ENCODE measurements at regions not wholly inside any gene's neighbourhood (a gene's known extent, or its start where the extent isn't known, plus 50 kb on each side); places are given as distances from the start of the nearest gene placed in this dataset.

DNA sequence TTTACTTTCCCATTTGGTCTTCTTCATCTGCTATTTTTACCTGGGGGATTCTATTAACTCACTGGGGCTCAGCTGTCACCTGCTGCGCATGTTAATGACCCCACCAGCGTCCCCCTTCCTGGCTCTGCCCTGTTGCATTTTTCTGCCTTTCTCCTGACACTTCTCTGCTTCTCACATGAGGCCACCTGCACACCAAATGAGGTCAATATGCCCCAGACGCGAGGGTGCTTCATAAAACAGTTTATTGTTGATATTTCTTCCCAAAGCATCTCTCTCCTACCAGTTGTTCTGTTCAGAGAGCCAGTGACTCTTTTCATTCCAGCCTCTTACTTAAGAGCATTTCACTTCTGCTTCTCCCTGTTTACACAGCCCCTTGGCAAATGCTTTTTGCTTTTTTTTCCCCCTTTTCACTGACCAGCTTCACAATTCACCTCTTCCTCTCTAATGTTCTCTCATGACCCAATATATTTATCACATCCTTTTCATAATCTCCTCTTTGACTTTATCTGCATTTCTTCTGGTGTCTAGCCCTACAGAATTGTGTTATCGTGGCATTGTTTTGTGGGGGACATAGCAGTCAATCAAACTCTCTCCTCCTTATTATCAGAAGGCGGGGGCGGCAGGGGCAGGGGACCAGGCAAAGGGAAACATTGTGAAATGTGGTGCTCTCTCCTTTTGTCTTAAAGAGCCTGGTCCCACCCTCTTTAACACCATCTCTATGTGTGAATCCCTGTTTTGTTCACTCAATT, 545.8 kb upstream of the CITED2 start:
- DNase-seq (ENCODE audit: low read depth): no peak

GRCh38 chr6:139919107-139920026, 544.9 kb upstream of the CITED2 start:
- DNase-seq (ENCODE audit: low read depth): no peak

DNA sequence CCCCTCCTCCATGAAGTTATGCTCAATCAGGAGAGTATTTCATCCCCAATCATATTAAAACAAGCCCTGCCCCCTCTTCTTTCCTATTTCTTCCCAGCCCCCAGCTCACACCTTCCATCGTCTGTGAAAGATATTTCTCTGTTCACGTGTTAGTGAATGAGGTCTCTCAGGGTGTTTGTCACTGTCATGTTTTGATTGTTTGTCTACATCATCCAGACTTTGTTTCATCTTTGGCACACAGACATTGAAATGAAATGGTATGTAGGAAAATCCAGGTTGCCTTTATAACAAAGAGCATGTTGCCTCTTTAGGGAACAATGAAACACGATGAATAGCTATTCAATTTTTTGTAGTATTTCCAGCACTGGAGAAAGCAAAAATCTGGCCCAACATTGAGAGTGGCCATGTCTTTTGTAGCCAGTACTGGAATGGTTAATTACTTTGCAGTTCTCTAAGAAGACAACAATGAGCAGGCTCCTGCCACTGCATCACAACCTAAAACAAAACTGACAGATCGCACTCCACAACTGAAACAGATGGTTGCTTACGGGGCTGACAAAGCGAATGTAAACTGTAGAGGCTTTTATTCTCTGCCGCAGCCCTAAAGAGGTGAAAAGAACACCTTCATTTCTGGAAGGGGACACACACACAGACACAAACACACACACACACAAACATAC, 543.6 kb upstream of the CITED2 start:
- no peak for DNase-seq (ENCODE audit: low read depth)

- DNase-seq (ENCODE audit: low read depth): no peak
Measured at GRCh38 chr6:139914910-139915309, 540.5 kb upstream of the CITED2 start.

DNA sequence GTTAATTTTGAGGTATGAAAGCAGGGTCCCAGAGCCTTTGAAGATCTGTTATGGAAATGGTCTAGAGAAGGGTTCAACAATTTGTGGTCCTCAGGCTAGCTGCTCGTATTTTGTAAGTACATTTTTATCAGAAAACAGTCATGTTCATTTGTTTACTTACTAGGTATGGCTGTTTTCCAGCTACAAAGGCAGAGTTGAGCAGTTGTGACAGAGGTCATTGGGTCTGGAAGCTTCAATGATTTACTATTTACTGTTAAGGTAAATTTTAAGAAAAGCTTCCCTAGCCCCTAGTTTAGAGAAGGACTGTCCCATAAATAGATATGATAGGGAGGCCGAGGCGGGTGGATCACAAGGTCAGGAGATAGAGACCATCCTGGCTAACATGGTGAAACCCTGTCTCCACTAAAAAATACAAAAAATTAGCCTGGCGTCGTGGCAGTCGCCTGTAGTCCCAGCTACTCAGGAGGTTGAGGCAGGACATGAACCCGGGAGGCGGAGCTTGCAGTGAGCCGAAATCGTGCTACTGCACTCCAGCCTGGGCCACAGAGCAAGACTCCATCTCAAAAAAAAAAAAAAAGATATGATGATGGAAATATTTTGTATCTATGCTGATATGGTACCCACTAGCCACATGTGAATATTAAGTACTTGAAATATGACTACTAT, 538.4 kb upstream of the CITED2 start:
- DNase-seq (ENCODE audit: low read depth): no peak

GRCh38 chr6:139909992-139910391, 535.5 kb upstream of the CITED2 start:
- no peak for DNase-seq (ENCODE audit: low read depth)

GRCh38 chr6:139905404-139906052, 531.1 kb upstream of the CITED2 start:
- no peak for DNase-seq (ENCODE audit: low read depth)

DNA sequence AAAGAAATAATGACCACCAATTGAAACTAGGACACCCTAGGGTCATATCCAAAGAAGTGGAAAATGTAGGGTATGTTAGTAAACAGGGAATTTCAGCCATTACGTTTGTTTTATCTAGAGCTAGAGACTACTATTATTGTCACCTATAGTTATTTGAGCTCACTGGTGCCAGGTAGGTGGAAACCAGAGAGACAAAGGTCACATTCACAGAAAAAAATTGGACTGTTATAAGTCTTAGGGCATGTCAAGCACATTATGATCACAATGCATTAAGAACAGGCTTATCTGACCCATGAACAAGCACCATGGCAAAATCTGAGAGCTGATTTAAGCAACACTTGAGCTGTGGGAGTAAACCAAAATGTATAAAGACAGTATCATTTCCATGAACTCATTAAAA, 530.1 kb upstream of the CITED2 start:
- no peak for DNase-seq (ENCODE audit: low read depth)

GRCh38 chr6:139904158-139904533, 529.7 kb upstream of the CITED2 start:
- no peak for DNase-seq (ENCODE audit: low read depth)

GRCh38 chr6:139903411-139904157, 529.1 kb upstream of the CITED2 start:
- no peak for DNase-seq (ENCODE audit: low read depth)

- no peak for DNase-seq (ENCODE audit: low read depth)
Measured at GRCh38 chr6:139895205-139895793, 520.9 kb upstream of the CITED2 start.

DNA sequence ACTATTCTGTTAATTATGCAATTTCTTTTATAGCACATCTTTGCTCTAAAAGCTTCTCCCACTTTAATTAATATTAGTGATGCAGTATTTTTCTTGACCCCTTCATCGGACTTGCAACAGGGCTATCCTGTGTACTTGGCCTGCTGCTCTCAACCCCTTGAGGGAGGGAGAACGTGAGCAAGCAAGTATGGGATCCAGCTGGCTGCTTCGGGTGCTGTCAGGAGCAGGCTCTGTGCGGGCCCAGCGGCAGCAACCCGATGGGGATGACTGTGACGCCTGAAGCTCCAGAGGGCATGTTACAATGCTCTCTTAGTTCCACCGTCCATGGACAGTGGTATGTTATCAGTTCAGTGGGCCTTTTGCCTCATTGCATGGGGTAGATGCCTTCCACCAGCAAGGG, 519.8 kb upstream of the CITED2 start:
- DNase-seq (ENCODE audit: low read depth): no peak

- no peak for DNase-seq (ENCODE audit: low read depth)
Measured at GRCh38 chr6:139891471-139891870, 517.0 kb upstream of the CITED2 start.

GRCh38 chr6:139888681-139889122, 514.3 kb upstream of the CITED2 start:
- no peak for DNase-seq (ENCODE audit: low read depth)

- no peak for DNase-seq (ENCODE audit: low read depth)
Measured at GRCh38 chr6:139887275-139887674, 512.8 kb upstream of the CITED2 start.

DNA sequence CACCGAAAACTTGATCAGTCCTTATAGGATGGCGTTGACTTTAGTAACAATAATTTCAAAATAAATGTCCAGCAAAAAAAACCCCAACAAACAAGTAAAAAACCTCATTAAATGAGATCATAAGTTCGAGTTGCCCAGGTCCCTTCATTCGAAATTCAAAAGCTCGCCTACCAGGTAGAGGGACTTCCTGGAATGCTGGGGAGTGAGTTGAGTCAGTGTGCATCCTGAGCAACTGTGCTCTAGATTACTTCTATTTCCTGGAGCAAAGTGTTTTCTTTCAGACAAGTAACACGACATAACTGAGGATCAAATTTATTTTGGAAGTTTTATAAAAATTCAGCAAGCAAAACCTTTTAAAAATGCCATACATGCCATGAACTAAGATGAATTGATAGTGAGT, 511.9 kb upstream of the CITED2 start:
- no peak for DNase-seq (ENCODE audit: low read depth)

- no peak for DNase-seq (ENCODE audit: low read depth)
Measured at GRCh38 chr6:139885909-139886308, 511.5 kb upstream of the CITED2 start.

DNA sequence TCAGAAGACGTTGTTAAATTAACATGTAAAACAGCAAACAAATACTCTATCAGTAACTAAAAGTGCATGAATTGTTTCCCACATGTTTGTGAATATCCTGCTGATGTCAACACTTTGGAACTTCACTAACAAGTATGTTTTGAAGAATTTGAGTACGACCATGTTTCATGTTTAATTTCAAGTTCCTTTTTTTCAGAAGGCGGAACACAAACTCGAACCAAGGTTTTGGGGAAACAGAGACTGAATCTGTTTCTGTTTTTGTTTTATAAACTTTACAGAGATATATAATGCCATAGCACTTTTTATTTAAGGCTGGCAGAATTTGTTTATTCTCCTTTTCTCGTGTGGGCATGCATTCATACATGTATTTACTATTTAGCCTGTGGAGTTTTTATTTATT, 509.3 kb upstream of the CITED2 start:
- no peak for DNase-seq (ENCODE audit: low read depth)

DNA sequence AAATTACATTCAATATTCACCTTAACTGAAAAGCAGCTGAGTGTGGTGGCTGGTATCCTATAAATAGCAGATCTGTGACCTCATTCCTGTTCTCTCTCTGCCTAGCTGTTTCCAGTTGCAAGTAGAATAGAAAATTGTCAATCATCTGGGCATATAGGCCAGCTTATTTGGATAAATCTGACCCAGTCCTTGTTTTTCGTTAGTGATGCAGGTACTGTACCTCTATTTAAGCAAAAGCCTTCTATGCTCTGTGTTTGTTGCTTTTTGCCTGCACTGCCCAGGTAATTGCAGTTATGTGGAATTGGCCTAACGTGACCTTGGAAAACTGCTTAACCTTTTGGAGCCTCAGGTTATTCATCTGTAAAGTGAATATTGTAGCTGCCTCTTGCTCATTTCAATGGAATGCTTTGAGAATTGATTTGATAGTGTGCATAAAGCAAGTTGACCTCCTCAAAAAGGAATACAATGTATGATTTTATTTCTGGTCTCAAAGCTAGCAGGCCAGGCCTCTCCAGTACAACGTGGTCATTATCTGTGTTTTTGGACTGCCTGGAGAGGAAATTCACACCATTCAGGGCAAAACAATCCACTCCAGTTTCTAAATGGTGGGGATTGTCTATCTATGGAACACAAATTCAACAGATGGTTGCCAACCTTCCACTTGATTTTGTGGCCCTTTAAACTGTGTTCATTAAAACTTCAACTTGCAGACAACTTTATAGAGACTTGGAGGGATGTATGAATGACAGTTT, 508.7 kb upstream of the CITED2 start:
- DNase-seq (ENCODE audit: low read depth): no peak

GRCh38 chr6:139882234-139882633, 507.8 kb upstream of the CITED2 start:
- no peak for DNase-seq (ENCODE audit: low read depth)
